SH-SY5Y (cell line): ENCODE measurements at regions not wholly inside any gene's neighbourhood (a gene's known extent, or its start where the extent isn't known, plus 50 kb on each side); places are given as distances from the start of the nearest gene placed in this dataset.

Source experiments
- GATA2 ChIP-seq: IDR thresholded peaks from 2 replicates; pipeline ENCODE4 v1.6.1; 2011; ENCODE audit warnings: mild to moderate bottlenecking, low read depth, low read length
- GATA3 ChIP-seq: IDR thresholded peaks from 2 replicates; pipeline ENCODE4 v1.6.1; 2011; ENCODE audit warnings: low read depth, mild to moderate bottlenecking, low read length, moderate library complexity

DNA sequence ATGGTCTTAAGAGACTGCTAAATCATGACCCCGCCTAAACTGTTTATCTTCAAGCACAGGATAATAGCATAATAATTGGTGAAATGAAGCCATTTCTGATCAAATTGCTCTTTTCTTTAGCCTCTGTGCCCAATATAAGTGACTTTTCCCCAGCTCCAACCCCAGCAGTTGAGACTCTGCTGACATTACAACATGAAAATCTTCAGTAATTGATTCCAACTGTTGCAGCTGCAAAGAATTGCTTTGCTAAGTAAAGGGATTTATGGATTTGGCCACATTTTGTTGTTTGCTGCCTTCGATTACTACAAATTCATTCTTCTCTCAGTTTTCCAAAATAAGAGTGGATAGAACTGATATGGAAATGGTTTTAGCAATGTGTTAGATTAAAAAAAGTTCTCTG lies 576.7 kb upstream of the LRRC4C start:
- TF ChIP-seq GATA3 (no peak), GATA2 (no peak)
